ENCODE measurements at regions not wholly inside any gene's neighbourhood (a gene's known extent, or its start where the extent isn't known, plus 50 kb on each side); places are given as distances from the start of the nearest gene placed in this dataset.

DNA sequence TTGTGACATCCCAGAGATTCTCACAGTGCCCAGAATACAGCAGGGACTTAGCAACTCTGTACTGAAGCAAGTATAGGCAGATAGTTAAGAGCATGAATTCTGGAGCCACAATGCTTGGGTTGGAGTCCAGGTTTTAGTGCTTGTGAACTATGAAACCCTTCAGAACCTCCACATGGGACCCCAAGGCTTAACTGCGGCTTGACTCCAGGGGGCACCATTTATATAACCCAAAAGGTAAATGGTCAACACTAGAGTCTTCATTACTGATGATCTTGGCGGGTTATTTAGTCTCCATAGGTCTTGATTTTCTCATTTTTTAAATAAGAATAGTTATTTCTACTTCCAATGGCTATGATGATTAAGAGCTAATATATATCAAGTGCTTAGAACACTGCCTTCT is 390.3 kb downstream of the TAF11L14 start:
- Mint-ChIP-seq H3K4me3 (no peak overlapping the region), H3K27me3 (no peaks in the 10 kb centered on the region), H3K27ac (no peak overlapping the region), H3K9me3 (peaks cover 0 to 2% (median 1%) of the 10 kb centered on the region in 3 donors), H3K4me1 (no peaks in the 10 kb centered on the region), H3K36me3 (no peaks in the 10 kb centered on the region)

- H3K36me3 Mint-ChIP-seq: no peaks in the 10 kb centered on the region
- H3K4me1 Mint-ChIP-seq: no peaks in the 10 kb centered on the region
- no peaks in the 10 kb centered on the region for H3K27me3 Mint-ChIP-seq
- H3K27ac Mint-ChIP-seq: no peak overlapping the region
- H3K9me3 Mint-ChIP-seq: peaks cover 0 to 5% (median 2%) of the 10 kb centered on the region in 3 donors
- H3K4me3 Mint-ChIP-seq: no peak overlapping the region
Observed at GRCh38 chr5:18027241-18027867, 393.1 kb downstream of the TAF11L14 start.

DNA sequence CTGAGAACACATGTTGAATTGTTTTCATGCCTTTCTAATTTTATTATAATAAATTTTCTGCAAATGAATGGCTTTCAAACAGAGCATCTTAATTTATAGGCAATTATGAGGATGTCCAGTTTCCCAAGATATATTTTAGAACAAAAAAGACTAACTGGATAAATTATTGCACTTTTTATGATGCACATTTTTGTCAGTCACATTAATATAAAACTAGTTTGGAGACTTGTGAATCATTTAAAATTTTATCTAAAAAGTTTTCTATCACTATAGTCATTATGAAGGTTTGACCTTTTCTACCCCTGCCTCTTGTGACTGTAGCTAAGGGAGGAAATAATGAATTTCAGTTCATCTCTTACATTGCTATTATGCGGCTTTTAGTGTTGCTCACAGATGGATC is 393.8 kb downstream of the TAF11L14 start:
- H3K36me3 Mint-ChIP-seq: no peaks in the 10 kb centered on the region
- no peak overlapping the region for H3K27ac Mint-ChIP-seq
- no peak overlapping the region for H3K4me3 Mint-ChIP-seq
- no peaks in the 10 kb centered on the region for H3K27me3 Mint-ChIP-seq
- H3K9me3 Mint-ChIP-seq: peaks cover 0 to 5% (median 3%) of the 10 kb centered on the region in 3 donors
- H3K4me1 Mint-ChIP-seq: peaks cover 0 to 4% (median 0%) of the 10 kb centered on the region in 3 donors

- Mint-ChIP-seq H3K27me3 (no peaks in the 10 kb centered on the region), H3K36me3 (no peaks in the 10 kb centered on the region), H3K27ac (no peak overlapping the region), H3K4me3 (no peak overlapping the region), H3K4me1 (peaks cover 0 to 4% (median 2%) of the 10 kb centered on the region in 3 donors), H3K9me3 (peaks cover 0 to 5% (median 1%) of the 10 kb centered on the region in 3 donors)
Observed at GRCh38 chr5:18032744-18033143, 398.5 kb downstream of the TAF11L14 start.

DNA sequence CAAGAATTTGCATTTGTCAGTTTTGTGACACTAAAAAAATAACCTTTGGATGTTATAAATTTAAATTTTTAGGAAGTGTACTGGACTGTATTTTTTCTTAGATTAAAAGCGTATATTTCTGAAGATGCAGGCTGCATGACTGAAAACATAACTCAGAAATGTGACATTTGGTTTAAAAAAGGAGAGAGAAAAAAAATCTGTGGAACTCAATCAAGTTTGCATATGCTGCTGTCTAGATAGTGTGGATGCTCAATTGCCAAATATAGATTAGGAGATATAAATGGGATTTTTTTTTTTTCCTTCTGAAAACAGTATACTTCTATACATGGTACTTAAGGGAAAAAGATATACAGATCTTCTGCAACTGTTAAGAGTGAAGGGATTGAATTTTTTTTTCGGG is 402.3 kb downstream of the TAF11L14 start:
- Mint-ChIP-seq H3K27ac (no peak overlapping the region), H3K4me3 (no peak overlapping the region), H3K9me3 (peaks cover 0 to 5% (median 1%) of the 10 kb centered on the region in 3 donors), H3K27me3 (no peaks in the 10 kb centered on the region), H3K4me1 (peaks cover 0 to 4% (median 2%) of the 10 kb centered on the region in 3 donors), H3K36me3 (no peaks in the 10 kb centered on the region)

DNA sequence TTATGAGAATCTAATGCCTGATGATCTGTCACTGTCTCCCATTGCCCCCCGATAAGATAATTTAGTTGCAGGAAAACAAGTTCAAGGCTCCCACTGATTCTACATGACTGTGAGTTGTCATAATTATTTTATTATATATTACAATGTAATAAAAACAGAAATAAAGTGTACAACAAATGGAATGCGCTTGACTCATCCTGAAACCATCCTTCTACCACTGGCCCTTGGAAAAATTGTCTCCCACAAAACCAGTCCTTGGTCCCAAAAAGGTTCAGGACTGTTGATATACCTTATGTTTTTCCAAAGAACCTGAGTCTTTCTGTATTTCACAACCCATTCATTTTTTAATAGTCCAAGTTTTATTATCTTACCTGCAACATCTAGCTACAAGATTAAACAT is 403.5 kb downstream of the TAF11L14 start:
- Mint-ChIP-seq H3K4me3 (no peak overlapping the region), H3K36me3 (no peaks in the 10 kb centered on the region), H3K4me1 (peaks cover 0 to 2% (median 1%) of the 10 kb centered on the region in 3 donors), H3K27me3 (no peaks in the 10 kb centered on the region), H3K27ac (no peak overlapping the region), H3K9me3 (peaks cover 0 to 4% (median under 1%) of the 10 kb centered on the region in 3 donors)

- Mint-ChIP-seq H3K36me3 (no peaks in the 10 kb centered on the region), H3K4me3 (no peak overlapping the region), H3K4me1 (no peaks in the 10 kb centered on the region), H3K9me3 (peaks cover 0 to 4% (median 4%) of the 10 kb centered on the region in 3 donors), H3K27ac (no peak overlapping the region), H3K27me3 (no peaks in the 10 kb centered on the region)
Observed at GRCh38 chr5:18043344-18043743, 409.1 kb downstream of the TAF11L14 start.

DNA sequence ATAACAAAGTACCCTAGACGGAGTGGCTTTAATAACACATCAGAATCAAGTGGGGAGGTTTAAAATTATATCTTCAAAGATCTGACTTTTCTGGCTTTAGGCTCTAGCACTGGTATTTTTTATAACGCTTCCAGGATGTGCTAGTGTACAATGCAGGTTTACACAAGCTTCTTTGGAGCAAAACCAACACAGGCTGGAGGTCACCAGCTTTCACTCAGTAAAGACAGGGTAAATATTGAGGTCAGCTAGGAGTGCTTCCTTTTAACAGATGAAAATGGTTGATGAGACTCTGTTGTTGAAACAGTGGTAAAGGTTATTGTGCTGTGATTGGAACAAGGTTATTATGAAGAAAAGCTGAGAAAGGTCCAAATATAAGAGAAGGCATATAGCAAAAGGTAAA is 414.2 kb downstream of the TAF11L14 start:
- Mint-ChIP-seq H3K27me3 (peaks cover 1% of the 10 kb centered on the region), H3K4me1 (peaks cover 0 to 4% (median 0%) of the 10 kb centered on the region in 3 donors), H3K27ac (no peak overlapping the region)

DNA sequence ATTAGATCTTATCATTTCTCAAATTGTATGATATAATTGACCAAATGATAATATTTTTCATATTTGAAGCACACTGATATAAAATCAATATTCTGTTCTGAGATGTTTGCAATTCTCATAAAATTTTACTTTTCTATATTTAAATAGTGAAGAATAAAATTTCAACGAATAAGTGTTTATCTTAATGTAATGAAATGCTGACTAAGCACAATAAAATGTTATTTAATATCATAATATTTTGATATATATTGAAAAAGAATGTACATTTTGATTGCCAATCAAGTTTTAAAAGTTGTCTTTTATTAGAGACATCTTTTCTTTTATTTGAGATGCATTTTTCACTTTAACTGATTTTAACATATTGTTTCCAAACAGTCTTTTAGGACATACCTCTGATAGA is 416.1 kb downstream of the TAF11L14 start:
- Mint-ChIP-seq H3K36me3 (no peaks in the 10 kb centered on the region), H3K27ac (no peak overlapping the region), H3K4me3 (no peak overlapping the region), H3K9me3 (peaks cover 0 to 6% (median 2%) of the 10 kb centered on the region in 3 donors), H3K27me3 (peaks cover 1% of the 10 kb centered on the region), H3K4me1 (peaks cover 0 to 4% (median 0%) of the 10 kb centered on the region in 3 donors)

More for the DNA sequence above, 414.2 kb downstream of the TAF11L14 start:
- Mint-ChIP-seq H3K9me3 (peaks cover 0 to 6% (median 2%) of the 10 kb centered on the region in 3 donors), H3K36me3 (no peaks in the 10 kb centered on the region), H3K4me3 (no peak overlapping the region)

DNA sequence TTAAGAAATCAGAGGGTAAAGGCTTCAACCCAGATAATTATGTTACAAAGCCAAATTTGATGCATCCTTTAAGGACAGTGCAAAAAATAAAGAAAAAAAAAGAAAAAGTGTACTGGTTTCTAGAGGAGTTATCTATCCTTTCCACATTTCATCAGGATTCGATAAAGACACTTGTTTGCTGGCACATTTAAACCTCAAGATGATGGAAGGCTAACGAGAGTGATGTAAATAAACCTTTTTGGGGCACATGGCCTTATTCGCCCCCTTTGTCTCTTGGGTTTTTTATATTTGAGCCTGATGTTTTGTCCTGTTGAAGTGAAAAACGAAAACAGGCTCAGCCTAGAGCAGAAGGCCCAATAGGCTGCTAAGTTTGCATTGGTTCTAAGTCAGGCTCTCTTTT is 416.5 kb downstream of the TAF11L14 start:
- Mint-ChIP-seq H3K4me3 (no peak overlapping the region), H3K27ac (no peak overlapping the region), H3K4me1 (peaks cover 0 to 4% (median 0%) of the 10 kb centered on the region in 3 donors), H3K27me3 (peaks cover 1% of the 10 kb centered on the region), H3K9me3 (peaks cover 0 to 6% (median 2%) of the 10 kb centered on the region in 3 donors), H3K36me3 (no peaks in the 10 kb centered on the region)

GRCh38 chr5:18051953-18052352 is 417.7 kb downstream of the TAF11L14 start:
- Mint-ChIP-seq H3K4me1 (peaks cover 0 to 4% (median 0%) of the 10 kb centered on the region in 3 donors), H3K27ac (no peak overlapping the region), H3K36me3 (no peaks in the 10 kb centered on the region), H3K27me3 (peaks cover 1% of the 10 kb centered on the region), H3K4me3 (no peak overlapping the region), H3K9me3 (peaks cover 0 to 4% (median 2%) of the 10 kb centered on the region in 3 donors)

- H3K4me1 Mint-ChIP-seq: peaks cover 0 to 4% (median 0%) of the 10 kb centered on the region in 3 donors
- peaks cover 1% of the 10 kb centered on the region for H3K27me3 Mint-ChIP-seq
- peaks cover 0 to 2% (median 2%) of the 10 kb centered on the region in 3 donors for H3K9me3 Mint-ChIP-seq
- peak overlapping the region in 1 of 3 donors; percentile 19 for H3K27ac Mint-ChIP-seq
- no peak overlapping the region for H3K4me3 Mint-ChIP-seq
- H3K36me3 Mint-ChIP-seq: no peaks in the 10 kb centered on the region
Observed at GRCh38 chr5:18052569-18052968, 418.3 kb downstream of the TAF11L14 start.

- H3K9me3 Mint-ChIP-seq: no peaks in the 10 kb centered on the region
- peaks cover 2% of the 10 kb centered on the region for H3K36me3 Mint-ChIP-seq
- no peak overlapping the region for H3K27ac Mint-ChIP-seq
- no peaks in the 10 kb centered on the region for H3K4me1 Mint-ChIP-seq
- H3K27me3 Mint-ChIP-seq: no peaks in the 10 kb centered on the region
- H3K4me3 Mint-ChIP-seq: no peak overlapping the region
Observed at GRCh38 chr5:18057725-18058124, 423.5 kb downstream of the TAF11L14 start.

- H3K4me3 Mint-ChIP-seq: no peak overlapping the region
- no peak overlapping the region for H3K27ac Mint-ChIP-seq
Observed at GRCh38 chr5:18067615-18068014, 433.4 kb downstream of the TAF11L14 start.

DNA sequence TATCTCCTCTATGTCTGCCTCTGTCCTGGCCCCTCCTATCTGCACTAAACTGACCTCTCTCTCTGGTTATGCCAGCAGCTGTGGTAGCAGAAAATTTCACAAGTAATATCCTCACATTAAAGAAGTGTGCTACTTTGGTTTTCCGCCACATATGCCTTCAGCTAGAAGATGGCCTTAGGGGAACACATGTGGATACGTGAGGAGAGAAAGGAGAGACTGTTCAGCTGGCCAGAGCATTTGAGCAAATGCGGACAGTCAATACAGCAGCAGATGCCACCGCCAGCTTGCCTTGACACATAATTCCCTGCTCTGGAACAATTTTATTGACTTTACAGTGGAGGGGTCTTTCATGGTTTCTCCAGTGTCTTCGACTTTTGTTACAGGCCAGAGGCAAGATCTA is 434.6 kb downstream of the TAF11L14 start:
- H3K4me1 Mint-ChIP-seq: no peaks in the 10 kb centered on the region

More at GRCh38 chr5:18067615-18068014, 433.4 kb downstream of the TAF11L14 start:
- Mint-ChIP-seq H3K9me3 (peaks cover 0 to 2% (median 0%) of the 10 kb centered on the region in 3 donors), H3K4me1 (no peaks in the 10 kb centered on the region), H3K27me3 (no peaks in the 10 kb centered on the region), H3K36me3 (no peaks in the 10 kb centered on the region)

DNA sequence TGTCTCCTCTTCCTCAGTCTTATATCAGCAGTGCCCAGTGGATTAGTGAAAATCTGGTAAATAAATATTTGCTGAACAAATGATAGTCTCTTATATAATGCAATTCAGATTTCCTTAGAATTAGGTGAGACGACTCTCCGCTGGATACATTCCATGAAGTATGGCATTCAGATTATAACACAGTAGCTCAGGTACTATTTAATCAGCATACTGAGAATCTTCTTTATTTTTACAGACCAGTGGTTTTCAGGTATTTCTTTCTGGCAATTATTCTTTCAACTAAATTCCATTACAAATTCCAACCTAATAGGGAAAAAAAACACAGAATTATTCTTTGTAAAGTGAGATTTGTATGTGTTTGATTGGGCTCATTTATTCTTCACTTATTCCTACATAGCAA is 435.5 kb downstream of the TAF11L14 start:
- Mint-ChIP-seq H3K27ac (no peak overlapping the region), H3K9me3 (no peaks in the 10 kb centered on the region), H3K27me3 (no peaks in the 10 kb centered on the region), H3K4me3 (no peak overlapping the region), H3K4me1 (no peaks in the 10 kb centered on the region), H3K36me3 (no peaks in the 10 kb centered on the region)

More for the DNA sequence above, 434.6 kb downstream of the TAF11L14 start:
- peaks cover 0 to under 1% (median 0%) of the 10 kb centered on the region in 3 donors for H3K9me3 Mint-ChIP-seq
- no peaks in the 10 kb centered on the region for H3K36me3 Mint-ChIP-seq
- no peak overlapping the region for H3K4me3 Mint-ChIP-seq
- H3K27ac Mint-ChIP-seq: no peak overlapping the region
- H3K27me3 Mint-ChIP-seq: no peaks in the 10 kb centered on the region
